HG03378 (cell line): ENCODE measurements at regions not wholly inside any gene's neighbourhood (a gene's known extent, or its start where the extent isn't known, plus 50 kb on each side); places are given as distances from the start of the nearest gene placed in this dataset.
"Not testable (repeated sequence)": the region's sequence is repeated elsewhere in the genome, so short reads cannot be mapped to it uniquely, and the experiment has no call there.

Experiments used
- ATAC-seq: cut with Tn5 transposase; IDR thresholded peaks from one replicate; pipeline ENCODE4 v1.9.1; 2021; ENCODE audit warnings: mild to moderate bottlenecking, moderate library complexity; ENCODE audit not compliant: unreplicated experiment

- no peak for ATAC-seq
Measured at GRCh38 chr10:17538941-17539340, 78.2 kb downstream of the HACD1 start.

GRCh38 chr10:17537281-17537680, 79.9 kb downstream of the HACD1 start:
- ATAC-seq = no peak

- no peak for ATAC-seq
Measured at GRCh38 chr10:17536221-17536620, 81.0 kb downstream of the HACD1 start.

- no peak for ATAC-seq
Measured at GRCh38 chr10:17533731-17534130, 79.3 kb upstream of the ST8SIA6 start.

- ATAC-seq = no peak
Measured at GRCh38 chr10:17528306-17528862, 74.0 kb upstream of the ST8SIA6 start.

- no peak for ATAC-seq
Measured at GRCh38 chr10:17527514-17528146, 73.2 kb upstream of the ST8SIA6 start.

- not testable (repeated sequence) for ATAC-seq
Measured at GRCh38 chr10:17526571-17526970, 72.2 kb upstream of the ST8SIA6 start.

- ATAC-seq = no peak
Measured at GRCh38 chr10:17523917-17524316, 69.5 kb upstream of the ST8SIA6 start.

GRCh38 chr10:17523246-17523753, 68.9 kb upstream of the ST8SIA6 start:
- ATAC-seq = no peak

- not testable (repeated sequence) for ATAC-seq
Measured at GRCh38 chr10:17522269-17522668, 67.9 kb upstream of the ST8SIA6 start.

- ATAC-seq = no peak
Measured at GRCh38 chr10:17519457-17519856, 65.1 kb upstream of the ST8SIA6 start.

GRCh38 chr10:17518338-17518737, 63.9 kb upstream of the ST8SIA6 start:
- ATAC-seq = no peak

GRCh38 chr10:17516376-17516775, 62.0 kb upstream of the ST8SIA6 start:
- no peak for ATAC-seq

- no peak for ATAC-seq
Measured at GRCh38 chr10:17512341-17513001, 58.1 kb upstream of the ST8SIA6 start.

- peak; percentile 71 for ATAC-seq
Measured at GRCh38 chr10:17510242-17510908, 56.0 kb upstream of the ST8SIA6 start.

GRCh38 chr10:17507538-17507937, 53.1 kb upstream of the ST8SIA6 start:
- ATAC-seq = no peak

- no peak for ATAC-seq
Measured at GRCh38 chr10:17506856-17507471, 52.6 kb upstream of the ST8SIA6 start.

- no peak for ATAC-seq
Measured at GRCh38 chr10:17506390-17506789, 52.0 kb upstream of the ST8SIA6 start.

GRCh38 chr10:17504547-17505245, 50.3 kb upstream of the ST8SIA6 start:
- ATAC-seq = no peak
